Stimulated activated naive CD8-positive, alpha-beta T cell treated with anti-CD3 and anti-CD28 coated beads, Interleukin-15, Interleukin-2, amounts not matched to agents 100 U/mL and 50 U/mL, for 24 hours (primary cell): ENCODE measurements at regions not wholly inside any gene's neighbourhood (a gene's known extent, or its start where the extent isn't known, plus 50 kb on each side); places are given as distances from the start of the nearest gene placed in this dataset.

Experiments used
- ATAC-seq: fragments of 150-1000 bp; cut with Tn5 transposase; one replicate; pipeline ENCODE4 v1.10.0; 2021
- DNase-seq: peaks from one replicate; pipeline ENCODE4 v3.0.0; 2021

DNA sequence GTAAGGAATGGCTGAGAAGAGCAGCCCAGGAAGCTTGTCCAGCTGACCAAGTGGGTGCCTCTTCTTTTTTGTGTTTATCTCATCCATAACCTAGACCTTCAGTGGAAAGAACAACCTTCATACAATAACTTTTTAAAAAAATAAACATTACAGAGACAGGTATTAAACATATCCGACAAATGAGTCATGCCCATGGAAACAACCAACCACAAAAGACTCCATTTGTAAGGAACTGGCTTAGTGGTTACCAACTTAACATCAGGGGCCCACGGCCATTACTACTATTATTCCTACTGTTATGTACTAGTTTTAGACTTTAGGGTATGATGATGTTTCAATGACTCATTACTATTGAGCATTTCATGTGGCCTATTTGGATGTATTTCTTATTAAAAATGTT is 191.7 kb upstream of the SERP2 start:
- DNase-seq, result no peak

DNA sequence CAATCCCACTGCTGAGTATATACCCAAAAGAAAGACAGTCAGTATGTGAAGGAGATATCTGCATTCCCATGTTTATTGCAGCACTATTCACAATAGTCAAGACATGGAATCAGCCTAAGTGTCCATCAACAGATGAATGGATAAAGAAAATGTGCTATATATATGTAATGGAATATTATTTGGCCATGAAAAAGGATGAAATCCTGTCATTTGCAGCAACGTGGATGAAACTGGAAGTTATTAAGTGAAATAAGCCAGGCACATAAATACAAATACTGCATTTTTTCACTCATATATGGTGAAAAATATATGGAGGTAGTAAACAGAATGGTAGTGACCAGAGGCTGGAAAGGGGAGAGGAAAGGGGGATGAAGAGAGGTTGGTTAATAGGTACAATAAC is 188.9 kb upstream of the SERP2 start:
- no peak for DNase-seq
- no peak for ATAC-seq

More for the DNA sequence above, 191.7 kb upstream of the SERP2 start:
- no peak for ATAC-seq

DNA sequence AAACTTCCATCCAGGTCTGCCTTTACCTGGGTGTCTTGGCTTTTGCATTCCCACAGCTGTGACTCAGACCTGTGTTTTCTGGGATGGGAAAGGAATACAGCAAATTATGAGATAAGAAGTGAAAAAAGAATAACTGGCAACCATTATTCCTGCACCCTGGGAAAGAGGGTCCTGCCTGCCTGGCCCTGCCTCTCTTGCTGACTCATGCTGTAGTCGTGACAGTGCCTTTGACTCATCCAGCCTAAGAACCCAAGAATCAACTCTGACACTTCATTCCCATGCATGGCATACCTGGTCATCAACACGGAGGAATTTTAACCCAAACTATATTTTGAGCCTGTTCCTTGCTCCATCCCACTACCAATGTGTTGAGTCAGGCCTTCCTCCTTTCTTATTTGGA is 185.4 kb upstream of the SERP2 start:
- DNase-seq, result no peak
- ATAC-seq, result peak; percentile 41

DNA sequence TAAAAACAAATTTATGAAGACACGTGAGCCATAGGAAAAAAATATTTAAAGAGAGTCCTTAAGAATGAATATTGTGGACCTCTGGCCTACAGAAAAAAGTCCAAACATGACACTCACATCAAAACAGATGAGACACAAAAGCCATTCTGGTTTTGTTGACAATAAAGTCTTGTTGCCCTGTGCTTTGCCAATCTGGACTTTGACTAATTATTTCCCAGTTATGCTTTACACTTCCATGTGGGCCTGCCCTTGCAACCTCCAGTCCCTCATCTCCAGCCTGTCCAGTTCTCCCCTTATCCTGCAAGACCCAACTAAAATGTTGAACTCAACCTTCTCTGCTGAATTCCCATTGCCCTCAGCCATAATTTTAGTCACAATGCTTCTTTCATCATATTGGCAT is 184.5 kb upstream of the SERP2 start:
- ATAC-seq, result no peak
- no peak for DNase-seq

DNA sequence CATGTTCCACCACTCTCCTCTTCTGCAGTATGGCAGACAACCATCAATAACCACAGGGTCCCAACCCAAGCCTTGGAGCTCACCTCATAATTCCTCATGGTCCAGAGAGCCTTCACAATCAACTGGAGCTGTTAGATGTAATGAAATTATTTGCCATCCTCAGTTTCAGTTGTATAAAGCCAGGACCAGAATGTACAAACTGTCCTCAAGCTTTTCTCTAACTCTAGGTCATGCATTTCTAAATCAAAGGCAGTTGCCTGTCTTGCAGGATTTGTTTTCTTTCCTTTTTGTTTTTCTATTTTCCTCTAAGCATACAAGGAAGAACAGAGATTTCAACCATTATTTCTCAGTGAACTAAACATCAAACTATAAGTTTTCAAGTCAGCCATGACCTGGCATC is 182.5 kb upstream of the SERP2 start:
- ATAC-seq (no peak), DNase-seq (no peak)

DNA sequence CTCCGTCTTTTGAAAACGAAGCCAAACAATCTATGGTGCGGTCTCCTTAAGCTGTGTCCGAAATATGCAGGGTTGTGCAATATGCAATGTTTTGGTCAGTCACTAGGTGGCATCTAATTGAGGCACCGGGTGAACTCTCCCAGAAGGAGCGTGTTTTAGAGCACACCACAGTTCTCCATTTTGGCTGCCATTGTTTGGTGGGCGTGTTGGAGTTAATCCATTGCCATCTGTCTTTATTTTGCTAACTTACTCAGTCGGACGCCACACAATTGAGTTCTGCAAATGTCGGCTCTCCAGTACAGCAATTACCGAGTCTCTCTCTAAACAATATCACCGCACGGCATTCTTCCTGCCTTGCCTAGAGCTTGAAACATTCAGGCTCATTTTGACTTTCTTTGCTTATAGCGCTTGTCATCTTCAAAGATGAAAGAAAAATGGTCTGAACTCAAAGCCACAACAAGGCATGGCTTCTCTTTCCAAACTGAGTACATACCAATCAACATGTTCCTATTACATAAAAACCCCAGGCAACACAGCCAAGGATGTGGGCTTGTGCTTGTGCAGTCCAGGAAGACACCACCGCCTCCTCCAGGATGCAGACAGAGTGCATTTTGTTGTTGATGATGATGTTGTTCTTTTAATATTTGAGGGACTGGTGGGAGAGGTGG is 182.0 kb upstream of the SERP2 start:
- peak; percentile 13 for DNase-seq
- peak; percentile 71 for ATAC-seq

DNA sequence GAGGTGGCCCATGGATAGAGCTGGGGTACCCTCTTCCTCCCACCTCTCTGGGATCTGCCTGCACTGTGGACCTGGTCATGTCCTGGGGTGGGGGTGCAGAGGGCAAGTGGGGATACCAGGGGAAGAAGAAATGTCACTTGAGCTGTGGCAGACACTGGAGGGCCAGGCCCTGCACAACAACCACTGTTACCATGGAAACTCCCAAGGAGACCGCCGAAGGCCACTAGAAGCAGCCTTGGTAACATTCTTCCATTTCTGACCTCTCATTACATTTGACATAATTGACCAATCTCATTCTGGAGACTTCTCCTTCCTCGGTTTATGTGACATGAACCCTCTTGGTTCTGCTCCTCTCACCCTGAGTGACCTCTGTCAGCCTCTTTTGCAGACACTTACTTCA is 179.9 kb upstream of the SERP2 start:
- no peak for DNase-seq
- ATAC-seq, result no peak

DNA sequence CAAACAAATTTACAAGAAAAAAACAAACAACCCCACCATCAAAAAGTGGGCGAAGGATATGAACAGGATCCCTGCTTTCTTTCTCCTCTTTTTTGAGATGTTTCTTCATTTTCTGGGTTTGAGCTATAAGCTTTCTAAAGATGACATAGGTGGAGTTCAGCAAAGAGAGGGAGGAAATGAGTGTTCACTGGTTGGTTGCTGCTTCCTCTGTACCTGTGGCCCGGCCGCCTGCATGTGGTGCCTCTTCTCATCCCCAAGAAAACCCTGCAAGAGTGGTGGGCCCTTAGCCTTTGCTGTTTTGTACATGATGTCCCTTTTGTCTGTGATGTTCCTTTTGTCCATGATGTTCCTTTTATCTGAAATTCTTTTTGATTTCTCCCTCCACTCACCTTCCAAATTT is 178.4 kb upstream of the SERP2 start:
- DNase-seq (no peak), ATAC-seq (no peak)

DNA sequence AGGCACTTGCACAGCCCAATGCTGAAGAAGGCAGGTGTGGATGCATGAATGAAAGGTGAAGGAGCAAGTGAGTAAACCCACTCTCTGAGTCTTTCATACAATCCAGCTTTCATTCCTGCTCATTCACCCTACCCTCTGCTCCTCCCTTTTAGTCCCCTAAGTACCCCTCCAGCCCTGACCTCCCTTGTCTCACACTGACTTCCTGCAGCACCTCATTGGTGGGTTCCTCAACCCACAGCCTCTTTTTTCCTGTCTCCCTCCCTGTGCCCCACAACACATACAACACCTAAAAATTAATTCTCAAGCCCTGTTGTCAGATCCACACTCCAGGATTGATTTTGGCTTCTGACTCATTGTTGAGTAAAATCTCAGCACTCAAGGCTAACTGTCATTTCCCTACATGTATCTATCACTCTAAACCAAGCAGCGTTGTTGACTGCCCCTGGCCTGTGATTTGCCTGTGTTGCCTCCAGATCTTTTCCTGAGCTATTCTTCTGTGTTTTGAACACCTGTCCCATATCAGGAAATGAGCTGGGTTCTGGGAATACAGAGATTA is 177.3 kb upstream of the SERP2 start:
- DNase-seq (no peak), ATAC-seq (peak; percentile 21)

DNA sequence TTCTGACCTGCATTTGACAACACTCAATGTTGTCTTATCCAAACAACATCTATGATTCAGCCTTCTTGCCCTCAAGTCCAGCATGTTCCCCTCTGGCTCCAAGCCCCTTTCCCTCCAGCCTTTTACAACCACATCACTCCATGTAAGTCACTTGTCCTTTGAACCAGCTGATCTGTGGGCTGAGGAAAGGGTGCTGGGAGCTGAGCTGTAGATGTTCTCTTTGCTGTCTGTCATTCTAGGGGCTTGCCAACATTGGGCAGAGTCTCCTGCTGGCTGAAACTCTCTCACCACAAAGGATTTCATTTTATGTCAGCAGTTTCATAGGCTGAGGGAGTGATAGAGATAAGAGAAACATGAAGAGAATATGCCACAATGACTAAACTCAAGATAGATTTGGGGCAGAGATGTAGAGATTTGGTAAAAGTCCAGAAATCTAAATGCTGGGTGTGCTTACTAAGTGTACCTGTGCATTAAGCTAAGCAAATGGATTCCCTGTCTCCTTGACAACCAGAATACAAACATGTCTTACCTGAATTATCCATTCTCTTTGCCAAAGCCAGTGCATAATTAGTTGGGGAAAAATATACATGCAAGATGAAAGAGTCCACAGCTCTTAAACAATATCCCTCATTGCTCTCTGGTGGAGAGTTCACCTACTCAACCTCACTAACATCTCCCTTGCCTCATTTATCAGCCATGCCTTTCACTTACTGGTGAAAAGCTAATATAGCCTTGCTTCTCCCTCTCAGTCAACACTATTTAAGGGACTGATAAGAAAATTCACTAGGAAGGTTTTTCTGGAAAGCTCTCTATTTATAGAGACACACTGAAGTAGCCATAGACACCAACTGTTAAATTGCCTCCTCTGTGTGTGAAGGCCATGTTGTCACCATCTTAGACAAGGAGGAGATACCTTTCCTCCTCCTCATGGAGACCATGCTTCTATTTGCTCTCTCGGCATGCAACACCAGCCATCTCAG is 175.5 kb upstream of the SERP2 start:
- peak; percentile 49 for DNase-seq
- peak; percentile 91 for ATAC-seq

DNA sequence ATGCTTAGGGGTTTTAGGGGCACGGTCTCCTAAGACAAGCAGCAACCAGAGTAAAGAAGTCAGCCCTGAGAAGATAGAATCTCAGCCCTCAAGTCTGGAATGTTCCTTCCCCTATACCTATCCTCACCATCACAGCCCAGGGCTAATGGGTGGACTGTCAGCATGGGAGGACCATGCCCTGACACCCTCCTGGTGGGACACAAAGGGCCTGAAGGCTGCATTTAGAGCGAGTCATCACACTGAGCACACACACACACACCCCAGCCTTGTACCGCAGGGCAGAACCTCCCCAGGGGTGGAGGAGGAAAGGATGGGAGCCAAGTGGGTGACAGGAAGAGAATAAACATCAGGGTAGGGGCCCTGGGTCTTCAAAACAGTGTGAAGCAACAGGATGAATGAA is 174.8 kb upstream of the SERP2 start:
- ATAC-seq, result no peak
- no peak for DNase-seq

DNA sequence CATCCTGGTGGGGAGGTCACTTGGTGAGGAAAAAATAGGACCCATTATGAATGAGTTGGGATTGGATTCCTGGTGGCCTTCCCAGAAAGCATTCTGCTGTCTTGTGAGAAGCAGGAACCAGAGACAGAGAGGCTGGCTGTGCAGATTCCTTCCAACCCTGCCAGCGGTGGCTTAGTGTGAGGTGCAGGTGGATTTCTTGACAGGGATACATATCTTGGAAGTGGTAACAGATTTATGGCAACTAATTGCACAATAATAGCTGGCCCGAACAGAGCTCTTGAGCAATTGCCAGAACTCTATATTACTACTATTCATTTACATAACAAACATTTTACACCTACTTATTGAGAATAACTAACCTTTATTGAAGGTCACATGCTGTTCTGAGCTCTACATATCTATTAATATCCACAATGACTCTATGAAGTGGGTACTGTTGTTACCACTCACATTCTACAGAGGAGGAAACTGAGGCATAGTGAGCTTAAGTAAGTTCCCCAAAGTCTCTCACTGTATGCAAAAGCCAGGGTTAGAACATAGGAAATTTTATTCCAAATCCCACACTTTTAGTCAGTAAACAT is 173.9 kb upstream of the SERP2 start:
- DNase-seq (no peak), ATAC-seq (no peak)

DNA sequence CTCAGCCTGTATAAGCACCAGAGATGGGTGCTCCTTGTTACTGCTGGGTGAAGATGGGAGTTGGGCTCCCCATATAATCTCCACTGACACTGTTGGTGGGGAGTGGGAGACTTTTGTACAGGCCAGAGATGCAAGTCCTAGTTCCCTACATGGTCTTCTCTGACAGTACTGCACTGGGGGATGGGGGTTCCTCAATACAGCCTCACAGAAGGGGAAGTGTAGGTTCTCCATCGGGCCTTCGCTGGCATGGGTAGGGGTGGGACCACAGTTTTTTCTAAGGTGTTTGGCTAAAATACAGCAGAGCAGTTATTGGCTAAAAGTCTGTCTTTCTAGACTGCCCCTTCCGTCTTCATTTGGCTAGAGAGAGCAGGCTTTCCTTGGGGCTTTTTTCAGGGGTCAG is 167.2 kb upstream of the SERP2 start:
- no peak for DNase-seq
- ATAC-seq, result no peak

DNA sequence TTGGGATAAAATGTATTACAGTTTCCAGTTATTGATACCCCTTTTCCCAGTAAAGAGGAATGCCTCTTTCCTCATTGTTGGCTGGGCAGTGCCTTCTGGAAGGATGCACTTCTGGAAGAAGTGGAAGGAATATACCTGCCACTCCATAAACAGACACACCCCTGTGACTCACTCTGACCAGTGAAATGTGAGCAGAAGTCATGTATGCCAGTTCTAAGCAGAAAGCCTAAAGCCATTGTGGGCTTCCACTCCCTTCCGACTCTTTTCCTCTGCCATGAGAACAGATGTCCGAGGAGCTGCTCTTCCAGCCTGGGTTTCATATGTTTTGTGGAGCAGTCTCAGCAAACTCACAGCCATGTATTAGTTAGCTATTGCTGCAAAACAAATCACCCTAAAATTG is 166.1 kb upstream of the SERP2 start:
- DNase-seq (no peak), ATAC-seq (no peak)

DNA sequence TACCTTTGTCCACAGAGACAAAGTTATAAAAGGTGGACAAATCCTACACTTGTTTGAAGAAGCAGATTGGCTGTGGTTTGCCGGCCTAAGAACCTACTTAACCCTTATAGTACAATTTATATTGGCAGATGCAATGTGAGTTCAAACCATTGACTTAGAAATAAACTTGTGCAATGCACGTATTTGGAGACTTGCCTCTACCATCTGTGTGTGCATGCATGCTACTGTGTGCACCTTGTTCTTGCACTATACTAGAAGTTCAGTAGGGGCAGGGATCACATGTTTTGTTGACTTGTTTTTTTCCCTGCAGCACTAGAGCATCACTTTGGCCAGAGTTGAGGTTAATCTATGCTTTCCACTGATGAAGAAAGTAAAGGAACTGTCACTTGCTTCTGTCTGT is 163.1 kb upstream of the SERP2 start:
- ATAC-seq, result no peak

DNA sequence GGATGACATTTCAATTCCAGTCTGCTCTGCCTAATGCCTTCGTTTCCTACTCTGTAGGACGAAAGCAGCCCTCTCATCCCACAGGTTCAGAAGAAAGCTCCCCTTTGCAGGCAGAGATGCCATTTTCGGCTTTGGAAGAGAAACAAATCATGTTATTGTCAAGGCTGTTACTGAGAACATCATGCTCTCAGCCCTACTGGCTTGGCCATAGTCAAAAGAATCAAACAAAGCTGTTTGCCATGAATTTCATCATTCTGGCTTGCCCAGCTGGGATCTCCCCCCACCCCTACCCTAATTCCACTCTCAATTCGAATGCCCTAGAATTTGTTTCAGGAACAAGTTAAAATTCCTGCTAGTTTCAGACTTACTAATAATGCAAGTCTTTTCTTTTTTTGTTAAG is 162.3 kb upstream of the SERP2 start:
- DNase-seq (no peak), ATAC-seq (no peak)

More for the DNA sequence above, 163.1 kb upstream of the SERP2 start:
- DNase-seq, result no peak

DNA sequence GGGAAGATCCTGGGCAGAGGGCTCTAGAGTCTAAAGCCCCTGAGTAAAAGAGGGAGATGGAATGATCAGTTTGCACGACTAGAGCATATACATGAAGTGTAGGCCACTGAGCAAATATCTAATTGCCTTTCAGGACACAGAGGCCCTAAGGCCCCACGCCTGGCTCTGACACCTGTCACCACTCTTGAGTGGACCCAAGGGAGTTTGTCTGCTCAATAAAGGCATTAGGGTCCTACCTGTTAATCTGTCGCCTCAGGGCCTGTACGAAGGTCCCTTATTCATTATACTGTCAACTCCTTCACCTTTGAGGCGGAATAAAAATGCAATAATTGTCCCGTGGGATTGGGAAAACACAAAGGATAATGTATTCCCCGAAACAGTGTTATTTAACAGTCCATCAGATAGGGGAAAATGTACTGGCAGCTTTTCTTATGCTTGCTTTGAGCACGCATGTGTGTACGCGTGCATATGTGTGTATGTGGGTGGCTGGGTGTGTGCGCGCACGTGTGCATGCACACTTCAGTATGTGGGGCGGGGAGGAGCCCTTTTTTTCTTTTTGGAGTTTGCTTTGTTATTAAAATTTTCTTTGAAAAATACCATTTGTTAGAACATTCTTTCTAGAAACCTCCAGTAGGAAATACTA is 161.8 kb upstream of the SERP2 start:
- ATAC-seq (no peak), DNase-seq (no peak)

DNA sequence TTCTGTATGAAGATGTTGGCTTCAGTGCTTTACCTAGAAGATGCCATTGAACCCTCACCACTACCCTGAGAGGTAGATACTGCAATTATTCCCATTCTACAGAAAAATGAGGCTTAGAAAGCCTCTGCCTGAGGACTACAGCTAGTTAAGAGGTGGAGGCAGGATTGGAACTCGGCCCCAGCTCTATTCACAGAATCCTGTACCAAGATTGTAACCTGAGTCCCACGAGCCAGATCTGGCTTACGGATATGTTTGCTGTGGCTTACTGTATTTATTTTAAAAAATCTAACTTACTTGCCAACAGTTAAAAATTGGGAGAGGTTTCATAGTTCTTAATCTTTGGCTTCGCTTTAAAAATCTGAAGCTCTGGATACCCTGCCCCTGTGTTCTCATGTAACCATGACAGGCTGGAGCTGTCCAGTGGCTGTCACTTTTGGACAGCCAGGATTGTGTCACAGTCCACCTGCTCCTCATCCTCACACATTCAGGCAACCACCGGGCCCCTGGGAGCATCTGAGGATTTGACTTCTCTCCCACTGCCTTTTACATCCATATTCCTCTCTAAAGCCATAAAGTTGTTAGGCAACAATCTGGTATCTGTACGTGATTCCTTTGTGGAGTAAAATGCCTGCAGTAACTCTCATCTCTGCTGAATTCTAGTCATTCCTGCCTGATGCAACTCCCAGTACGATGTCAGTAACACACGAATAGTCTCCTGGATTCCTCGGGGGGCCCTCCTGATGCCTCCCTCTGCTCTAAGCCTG is 160.8 kb upstream of the SERP2 start:
- ATAC-seq, result no peak
- no peak for DNase-seq

DNA sequence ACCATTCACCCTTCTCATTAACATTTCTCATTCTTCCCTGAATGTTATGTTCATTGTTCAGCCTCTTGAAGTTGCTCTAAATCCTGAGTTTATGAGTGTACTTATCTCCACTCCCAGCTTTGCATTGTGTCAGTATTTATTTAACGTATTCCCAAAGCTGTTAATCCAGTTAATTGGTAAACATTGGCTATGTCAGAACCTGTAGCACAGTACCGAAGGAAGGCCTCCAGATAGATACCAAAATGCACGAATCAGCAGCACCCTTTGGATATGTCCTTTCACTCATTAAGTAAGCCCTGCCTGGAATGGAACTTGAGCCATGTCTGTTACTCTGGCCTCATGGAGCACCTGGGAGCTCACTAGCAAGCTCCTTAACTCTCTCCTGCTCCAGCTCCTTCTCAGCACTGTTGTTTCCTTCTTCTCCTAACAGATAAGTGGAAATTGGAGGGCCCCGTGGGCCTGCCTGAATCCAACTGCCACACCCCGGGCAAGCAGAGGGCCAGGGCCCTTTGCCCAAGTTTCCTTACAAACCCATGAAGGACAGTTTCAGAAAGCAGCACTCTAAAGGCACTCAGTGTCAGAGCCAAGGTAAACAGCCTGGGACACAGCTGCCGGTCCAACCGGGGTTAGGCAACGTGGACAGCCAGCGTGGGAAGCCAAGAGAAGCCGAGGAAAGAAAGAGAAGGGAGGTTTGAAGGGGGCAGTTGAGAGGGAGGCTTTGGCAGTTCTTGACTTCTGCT is 155.0 kb upstream of the SERP2 start:
- no peak for ATAC-seq
- DNase-seq, result no peak

DNA sequence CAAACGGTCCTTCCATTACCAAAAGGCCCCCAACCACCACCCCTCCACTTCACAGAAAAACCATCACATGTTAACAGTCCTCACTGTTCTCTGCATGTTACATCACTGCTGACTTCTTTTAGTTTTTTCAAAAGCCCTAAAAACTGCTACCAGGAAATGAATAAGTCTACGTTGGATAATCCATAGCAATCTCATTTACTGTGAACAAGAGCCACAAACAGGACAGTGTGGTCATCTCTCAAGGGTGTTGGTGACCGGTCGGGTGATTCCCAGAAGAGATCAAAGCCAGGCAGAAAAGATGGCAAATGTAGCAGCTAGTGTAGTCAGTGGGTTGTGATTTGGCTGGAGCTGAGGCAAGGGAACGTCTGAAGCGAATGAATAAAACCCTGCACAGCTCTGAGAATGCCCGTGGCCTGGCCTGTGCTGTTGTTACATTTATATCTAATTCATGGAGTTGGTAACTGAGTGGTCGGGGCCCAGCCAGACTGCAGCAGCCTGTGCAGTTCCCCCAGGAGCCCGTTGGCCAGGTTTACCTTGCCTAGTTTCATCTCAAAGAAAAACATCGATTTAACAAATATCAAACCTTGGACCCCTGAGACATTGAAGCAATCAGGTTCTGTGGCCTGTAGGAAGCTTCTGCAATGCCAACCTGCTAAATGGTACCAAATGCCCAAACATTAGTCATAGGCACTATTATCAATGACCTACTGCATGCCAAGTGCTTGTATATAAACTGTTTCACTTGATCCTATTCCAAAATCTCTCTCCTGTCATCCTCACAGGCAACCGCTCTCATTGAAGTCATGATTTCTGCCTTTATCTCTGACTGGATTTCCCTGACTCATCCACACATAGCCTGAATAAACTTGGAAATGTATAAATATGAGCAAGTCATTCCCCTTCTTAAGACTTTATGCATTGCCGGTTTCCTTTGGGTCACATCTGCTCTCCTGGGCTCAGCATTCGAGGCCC is 153.8 kb upstream of the SERP2 start:
- DNase-seq (no peak), ATAC-seq (no peak)
